HG03354 (cell line): ENCODE measurements at regions not wholly inside any gene's neighbourhood (a gene's known extent, or its start where the extent isn't known, plus 50 kb on each side); places are given as distances from the start of the nearest gene placed in this dataset.
A peak's percentile ranks its signal among the peaks of the same experiment; 100 is the strongest.

Experiments used
- ATAC-seq: cut with Tn5 transposase; IDR thresholded peaks from one replicate; pipeline ENCODE4 v1.9.1; 2021; ENCODE audit warnings: mild to moderate bottlenecking; ENCODE audit not compliant: unreplicated experiment, poor library complexity, severe bottlenecking

DNA sequence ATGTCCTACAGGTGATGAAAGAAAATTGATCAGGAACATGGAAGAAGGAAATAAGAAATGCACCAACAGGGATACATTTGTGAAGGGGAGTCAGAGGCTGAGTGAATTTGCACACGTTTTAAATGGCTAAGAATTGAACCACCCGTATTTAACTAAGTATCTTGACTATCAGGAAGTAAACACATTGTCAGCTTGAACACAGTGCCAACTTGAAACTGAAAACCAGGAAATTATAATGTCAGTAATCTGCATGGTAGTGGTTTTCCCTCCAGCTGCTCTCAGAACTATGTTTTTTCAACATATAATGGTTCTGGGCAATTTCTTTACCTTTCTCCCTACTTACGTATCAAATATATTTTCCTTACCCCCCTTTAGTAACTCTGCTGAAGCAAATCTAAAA, 366.5 kb upstream of the POU3F2 start:
- no peak for ATAC-seq

DNA sequence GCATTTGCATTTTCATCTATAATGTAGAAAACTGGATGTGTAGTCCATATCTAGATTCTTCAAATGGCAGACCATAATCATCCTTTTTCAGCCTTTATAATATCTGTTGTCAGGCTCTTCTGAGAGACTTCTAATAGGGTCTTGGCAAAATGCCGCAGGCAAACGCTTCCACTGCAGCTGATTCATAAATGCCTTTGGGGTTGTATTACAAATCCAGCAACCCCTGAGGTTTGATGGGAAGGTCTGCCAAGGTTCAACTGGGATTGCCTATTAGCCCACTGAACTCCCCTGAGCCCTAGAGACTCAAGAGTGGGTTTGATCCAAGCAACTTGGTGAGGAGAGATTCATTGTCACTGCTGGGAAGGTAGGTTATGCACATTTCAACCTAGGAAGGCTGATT, 365.2 kb upstream of the POU3F2 start:
- no peak for ATAC-seq

DNA sequence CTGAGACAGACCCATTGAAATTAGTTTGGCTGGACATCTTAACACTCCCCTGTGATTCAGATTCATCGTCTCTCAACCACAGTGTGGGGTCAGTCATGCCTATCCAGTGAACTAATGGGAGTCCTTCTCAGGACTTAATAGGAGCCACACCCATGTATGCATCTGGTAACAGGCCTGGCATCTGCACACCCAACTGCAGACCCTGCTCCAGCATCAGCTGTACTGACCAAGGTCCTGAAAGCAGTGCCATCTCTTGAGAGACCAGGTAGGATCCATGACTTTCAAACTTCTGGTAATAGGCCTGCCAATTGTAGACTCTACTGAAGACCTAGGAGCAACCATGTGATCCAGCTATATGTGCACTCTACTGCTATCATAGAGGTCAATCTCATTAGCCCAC, 363.6 kb upstream of the POU3F2 start:
- ATAC-seq: no peak

DNA sequence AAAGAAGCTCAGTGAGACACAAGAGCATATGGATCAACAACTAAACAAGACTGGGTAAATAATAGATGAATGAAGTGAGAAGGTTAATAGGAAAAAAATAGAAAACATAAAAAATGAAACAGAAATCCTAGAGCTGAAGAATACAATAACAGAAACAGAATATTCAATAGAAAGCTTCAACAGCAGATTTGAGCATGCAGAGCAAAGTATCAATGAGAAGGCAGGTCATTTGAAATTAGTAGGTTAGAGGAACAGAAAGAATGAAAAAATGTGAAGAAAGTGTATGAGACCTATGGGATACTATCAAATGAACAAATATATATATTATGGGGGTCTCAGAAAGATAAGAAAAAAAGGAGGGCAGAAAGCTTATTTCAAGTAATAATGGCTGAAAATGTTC, 362.9 kb upstream of the POU3F2 start:
- ATAC-seq: no peak

DNA sequence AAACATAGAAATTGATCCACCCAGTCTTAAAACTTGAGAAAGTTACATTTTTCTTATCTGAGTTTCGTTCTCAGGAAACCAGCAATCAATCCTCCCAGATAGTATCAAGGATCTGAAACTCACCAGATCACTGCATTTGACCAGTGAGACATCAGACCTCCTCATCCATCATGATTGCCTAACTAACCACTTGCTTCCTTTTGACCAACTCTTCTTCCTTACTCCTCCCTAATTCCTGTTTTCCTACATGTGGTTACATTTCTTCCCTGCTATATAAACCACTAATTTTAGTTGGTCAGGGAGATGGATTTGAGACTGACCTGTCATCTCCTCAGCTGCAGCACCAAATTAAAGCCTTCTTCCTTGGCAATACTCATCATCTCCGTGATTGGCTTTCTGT, 357.1 kb upstream of the POU3F2 start:
- no peak for ATAC-seq

DNA sequence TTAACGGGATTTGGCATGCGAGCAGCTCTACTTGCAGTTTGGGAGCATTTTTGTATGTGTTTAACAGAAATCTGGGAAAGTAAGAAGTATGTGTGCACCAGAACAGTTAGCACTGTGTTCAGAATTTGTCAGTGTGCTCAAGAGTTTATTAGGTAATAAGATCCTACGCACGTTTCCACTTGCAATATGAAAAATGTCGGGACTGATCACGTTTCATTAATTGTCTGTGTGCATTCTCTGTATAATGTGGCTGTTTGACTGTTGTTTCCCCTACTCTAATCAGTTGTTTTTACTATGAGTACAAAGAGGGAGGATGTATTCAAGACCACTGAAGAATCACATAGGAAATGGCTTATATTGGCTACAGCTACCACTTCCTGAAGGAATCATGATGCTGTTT, 349.7 kb upstream of the POU3F2 start:
- ATAC-seq: no peak

DNA sequence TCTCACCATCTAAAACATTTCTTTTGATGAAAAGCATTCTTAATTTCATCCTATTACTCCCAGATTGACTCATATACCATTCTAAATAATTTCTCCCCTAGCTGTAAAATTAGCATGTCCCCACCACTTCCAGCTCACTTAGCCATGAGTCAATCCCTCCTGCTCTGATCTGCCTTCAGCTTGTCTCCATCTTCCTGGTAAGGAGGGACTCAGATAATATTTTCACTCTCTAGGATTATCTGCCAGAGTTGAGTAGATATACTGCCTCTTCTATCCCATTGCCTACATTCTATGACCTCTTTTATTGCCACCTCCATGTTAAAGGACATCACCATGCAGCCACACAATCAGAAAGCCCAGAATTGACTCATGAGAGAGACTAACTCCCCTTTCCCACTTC, 348.8 kb upstream of the POU3F2 start:
- no peak for ATAC-seq

DNA sequence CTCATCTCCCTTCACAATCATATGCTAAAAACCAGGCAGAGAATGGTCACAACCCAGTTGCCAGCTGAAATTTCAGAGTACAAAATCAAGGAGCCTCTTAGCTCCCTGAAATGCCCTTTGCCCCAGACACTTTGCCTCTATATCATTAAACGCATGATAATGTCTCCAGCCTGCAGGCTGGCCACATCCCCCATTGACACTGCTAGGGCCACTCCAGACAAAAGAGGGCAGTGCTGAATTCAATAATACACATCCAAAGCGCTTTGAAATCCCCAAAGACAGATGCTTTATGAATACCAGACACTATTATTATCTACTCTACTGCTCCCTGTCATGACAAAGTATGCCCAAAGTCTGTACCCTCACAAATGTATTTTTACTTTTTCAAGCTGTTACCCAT, 348.3 kb upstream of the POU3F2 start:
- no peak for ATAC-seq

DNA sequence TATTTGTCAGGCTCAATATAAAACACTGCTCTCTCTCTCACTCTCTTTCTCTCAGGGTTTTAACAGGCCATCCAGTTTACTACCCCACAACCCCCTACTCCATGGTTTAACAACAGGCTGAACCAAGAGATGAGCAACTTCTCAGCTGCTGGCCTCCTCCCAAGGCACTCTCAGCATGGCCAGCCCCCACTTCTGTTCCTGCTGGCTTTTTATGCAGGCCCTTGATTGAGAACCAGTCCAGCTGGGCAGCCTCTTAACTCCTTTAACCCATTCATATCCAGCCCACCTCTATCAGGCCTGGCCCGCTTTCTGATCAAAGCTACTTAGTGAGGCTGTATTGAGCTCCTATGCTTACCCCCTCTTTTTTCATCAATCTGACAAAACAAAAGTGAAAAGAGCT, 346.8 kb upstream of the POU3F2 start:
- ATAC-seq: no peak

DNA sequence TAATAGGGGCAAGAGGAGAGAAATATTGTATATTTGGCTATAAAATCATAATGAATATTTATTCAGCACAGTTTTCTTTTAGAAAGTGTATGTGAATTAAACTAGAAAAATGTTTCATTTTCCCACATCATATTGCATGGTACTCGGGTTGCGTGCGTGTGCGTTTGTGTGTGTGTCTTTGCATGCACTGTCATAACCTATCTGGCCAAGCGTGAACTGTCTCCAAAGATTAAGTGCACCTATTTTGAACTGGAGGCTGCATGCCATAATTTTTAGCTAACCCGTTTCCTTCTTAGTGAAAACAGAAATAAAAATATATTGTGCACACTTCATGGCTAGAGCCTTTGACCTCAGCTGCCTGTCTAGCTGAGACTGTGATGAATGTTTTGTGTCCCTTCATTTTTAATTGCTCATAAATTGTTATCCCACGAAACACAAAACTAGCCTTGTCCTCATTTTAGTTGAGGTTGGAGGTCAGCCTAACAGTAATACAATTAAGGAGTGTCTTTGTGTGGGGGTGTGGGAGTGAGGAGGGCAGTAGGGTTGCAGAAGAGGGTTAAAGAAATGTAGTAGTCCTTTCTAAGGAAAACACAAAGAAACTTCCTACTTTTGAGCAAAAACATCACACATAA, 336.1 kb upstream of the POU3F2 start:
- ATAC-seq: no peak

DNA sequence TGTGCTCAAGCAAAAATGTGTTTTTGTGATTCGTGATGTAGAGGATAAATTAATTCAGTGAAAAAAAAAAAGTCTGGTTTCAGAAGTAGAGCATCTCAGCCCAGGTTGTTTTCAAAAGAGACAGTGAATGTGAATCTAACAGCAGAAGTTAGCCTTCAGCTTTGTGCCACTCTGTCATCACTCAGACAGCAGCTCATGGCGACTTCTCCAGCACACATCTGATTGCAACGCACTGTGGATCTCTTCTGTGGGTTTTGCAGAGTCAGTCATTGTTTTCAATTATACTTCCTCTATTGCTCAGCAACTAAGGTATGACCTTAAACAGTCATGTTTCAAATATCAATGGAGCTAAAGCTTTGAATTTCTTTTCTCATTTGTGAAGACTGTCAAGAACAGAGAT, 335.5 kb upstream of the POU3F2 start:
- ATAC-seq: no peak

DNA sequence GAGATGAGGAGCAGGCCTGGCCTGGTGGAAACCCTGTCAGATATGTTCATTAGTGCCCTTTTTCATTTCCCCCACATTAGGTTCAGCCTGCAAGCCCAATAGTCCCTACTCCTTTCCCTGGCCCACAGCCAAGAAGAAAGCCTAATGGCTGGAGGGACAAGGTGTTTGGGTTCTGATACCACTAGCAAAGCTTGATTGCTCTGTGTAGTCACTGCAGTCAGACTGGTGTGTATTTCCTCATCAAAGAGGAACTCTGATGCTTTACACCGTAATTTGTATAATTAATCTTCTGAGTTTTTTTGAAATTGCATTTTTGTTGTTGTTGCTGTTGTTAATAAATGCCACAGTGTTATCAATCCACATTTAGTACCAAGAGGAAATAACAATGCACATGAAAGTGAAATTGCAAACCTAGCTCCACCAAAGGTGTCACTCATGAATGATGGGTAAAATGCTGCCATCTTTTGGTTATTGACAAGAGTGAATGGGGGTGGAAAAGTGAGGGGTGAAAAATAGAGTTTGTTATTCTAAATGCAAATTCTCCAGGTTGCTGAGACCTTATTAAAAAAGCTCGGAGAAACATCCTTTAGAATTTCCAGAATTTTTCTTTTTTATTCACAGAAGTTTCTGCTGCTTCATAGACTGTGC, 320.2 kb upstream of the POU3F2 start:
- ATAC-seq: no peak

DNA sequence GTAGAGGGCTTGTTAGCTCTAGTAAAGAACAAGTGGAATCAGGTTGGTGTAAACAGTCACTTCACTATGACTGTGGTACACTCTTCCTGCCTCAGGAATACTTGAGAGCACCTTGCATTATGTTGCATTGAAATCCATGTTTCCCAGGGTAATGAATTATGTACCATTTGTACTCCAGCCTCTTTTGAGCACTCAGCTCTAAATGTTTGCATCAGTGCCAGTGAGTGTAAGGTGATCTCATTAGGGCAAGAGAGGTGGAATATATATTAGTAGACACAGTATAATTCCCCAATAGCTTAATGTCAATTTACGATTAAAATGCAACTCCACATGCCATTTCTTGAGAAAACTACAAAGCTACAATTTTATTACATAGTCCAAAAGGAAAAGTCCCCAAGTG, 319.6 kb upstream of the POU3F2 start:
- no peak for ATAC-seq

DNA sequence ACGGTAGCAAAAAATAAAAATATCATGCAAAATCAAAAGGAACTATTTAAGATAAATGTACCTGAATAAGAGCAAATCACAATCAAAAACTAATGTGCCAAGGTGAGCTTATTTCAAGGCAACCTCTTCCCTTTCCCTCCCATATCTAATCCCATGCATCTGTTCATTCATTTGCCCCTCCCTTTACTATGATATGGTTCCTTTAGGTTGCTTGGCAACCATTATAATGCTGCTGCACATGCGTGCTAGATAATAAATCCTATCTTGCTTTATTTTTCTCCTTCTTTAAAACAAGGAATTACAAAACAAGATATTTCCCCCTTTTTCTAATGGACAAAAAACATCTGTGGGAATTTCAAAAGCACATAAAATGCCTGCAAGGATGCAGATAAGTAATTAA, 318.2 kb upstream of the POU3F2 start:
- ATAC-seq: no peak

DNA sequence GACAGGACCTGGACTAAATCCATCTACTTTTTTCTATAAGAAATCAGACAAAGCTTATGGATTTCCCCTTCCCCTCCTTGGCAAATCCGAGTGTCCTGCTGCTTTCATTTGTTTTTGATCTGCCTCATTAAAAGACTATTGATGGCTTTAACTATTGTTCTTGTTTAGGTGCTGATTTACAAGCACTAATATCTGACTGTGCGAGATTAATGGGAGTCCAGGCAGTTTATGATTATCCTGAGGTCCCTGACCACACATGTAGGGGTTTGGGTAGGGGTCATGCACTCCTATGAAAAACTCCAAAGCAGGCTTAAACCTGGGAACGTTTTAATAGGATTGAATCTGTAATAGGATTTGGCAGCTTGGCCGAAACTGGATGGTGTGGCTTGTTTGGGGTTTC, 317.5 kb upstream of the POU3F2 start:
- no peak for ATAC-seq

DNA sequence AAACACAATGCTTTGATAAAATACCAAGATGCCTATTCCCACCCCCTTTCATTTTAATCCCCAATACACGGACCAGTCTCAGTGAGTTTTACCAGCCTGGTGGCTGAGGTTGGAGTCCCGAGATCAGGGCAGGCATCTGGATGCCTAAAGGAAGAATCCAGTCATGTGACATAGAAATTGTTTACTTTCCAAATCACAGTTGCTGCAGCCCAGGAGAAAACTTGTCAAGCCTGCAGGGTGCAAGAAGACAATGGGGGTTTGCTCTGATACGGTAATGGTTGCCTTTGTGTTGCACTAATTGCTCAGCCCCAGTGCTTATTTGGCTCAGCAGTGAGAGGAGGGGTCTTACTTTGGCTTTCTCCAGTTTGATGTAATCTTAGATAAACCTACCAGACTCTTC, 308.5 kb upstream of the POU3F2 start:
- no peak for ATAC-seq

DNA sequence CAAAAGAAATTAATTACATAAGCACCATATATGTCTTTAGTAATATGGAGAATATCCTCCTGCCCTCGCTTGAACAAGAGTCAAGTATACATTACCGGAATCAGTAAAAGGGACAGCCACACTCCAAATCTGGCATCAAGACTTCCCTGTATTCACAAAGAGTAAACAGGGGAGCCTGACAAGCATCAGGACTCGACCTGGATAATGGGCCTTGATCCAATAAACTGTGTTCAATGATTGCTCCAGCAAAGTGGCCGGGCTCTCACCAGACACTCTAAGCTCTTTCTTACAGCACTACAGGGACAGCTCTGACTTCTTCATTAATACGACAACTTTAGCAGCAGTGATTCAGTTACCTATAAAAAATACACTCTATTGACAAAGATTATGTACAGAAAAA, 307.9 kb upstream of the POU3F2 start:
- ATAC-seq: no peak

DNA sequence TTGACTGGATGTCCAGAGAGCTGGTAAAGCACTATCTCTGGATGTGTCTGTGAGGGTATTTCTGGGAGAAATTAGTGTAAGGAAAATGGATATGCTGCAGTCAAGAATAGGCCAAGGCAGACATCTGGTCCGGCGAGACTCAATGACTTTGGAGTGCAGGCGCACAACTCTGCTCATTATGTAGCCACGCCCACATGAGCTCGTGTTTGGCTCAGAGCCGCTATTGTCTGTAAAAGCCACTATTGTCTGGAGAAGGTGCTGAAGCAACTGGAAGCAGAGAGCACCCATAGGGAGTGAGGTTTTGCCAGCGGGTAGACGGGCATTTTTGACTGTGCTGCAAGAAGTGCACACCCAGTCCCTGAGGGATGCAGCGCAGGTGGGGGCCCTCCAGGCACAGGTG, 305.0 kb upstream of the POU3F2 start:
- no peak for ATAC-seq

DNA sequence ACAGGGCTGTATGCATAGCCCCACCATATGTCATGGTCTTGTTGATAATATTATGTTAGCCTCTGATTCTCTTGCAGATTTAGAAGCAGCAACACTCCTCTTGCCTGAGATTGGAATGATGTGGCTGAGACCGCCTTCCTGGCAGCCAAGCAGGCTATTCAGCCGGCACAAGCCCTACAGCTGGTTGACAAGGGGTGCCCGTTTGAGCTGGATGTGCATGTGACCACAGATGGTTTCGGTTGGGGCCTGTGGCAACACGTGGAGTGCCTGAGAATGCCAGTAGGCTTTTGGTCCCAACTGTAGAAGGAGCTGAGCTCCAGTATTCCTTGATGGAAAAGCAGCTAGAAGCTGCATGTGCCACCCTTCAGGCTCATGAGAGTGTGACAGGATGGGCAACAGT, 303.6 kb upstream of the POU3F2 start:
- ATAC-seq: no peak

DNA sequence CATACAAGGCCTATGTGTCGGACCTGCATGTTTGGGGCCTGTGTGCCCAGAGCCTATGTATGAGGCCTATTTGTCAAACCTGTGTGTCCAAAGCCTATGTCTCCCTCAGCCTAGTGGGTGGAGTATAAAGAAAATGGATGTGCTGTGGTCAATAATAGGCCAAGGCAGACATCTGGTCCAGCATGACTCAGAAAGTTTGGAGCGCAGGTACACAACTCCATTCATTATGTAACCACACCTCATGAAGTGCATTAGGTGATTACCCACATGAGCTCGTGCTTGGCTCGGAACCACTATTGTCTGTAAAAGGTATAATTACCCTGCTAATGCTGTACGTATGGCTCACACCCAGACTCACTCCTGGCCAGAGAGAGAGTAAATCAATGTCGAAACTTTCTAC, 302.4 kb upstream of the POU3F2 start:
- no peak for ATAC-seq

DNA sequence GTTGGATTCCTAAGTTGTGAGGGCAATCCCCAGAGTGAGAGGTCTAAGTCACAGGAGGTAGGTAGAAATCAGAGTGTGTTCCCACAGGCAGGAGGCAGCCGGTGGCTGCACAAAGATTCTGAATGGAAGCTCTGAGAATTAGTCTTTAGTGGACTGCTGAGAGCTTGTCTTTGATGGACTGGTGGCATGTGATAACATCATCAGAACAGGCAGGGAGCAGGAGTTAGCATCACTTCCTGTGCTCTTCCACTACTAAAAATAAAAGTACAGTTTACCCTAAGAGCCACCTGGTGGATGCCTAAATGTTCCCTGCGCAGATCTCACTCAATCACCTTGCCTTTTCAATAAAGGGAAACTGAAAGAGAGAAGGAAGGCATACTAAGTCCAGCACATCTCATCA, 294.6 kb upstream of the POU3F2 start:
- peak; percentile 76 for ATAC-seq

DNA sequence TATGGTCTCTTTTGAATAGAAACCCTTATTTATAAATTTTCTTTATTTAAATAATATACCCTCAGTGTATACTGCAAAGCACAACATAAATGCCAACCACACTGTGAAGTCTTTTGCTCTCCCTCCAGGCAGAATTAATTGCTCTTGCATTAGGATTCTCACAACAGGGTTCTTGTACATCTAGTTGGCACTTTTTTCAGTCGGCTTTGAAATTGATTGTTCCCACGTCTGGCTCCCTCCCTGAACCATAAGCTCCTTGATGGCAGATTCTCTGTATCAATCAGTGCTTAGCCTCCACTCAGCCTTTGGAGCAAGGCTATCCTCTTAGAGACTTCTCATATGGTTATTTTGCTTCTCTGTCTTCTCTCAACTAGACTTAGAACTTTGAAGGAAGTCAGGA, 288.0 kb upstream of the POU3F2 start:
- no peak for ATAC-seq
